Caco-2 (cell line): ENCODE measurements at regions not wholly inside any gene's neighbourhood (a gene's known extent, or its start where the extent isn't known, plus 50 kb on each side); places are given as distances from the start of the nearest gene placed in this dataset.

ENCODE experiments used
- BruUV-seq: library from RNA; stranded (reverse); fragments of 400-500 nt; replicated peaks from 2 replicates; lab custom pipeline; 2021; lab: Mats Ljungman, UMichigan
- CTCF ChIA-PET: fragments of 300-600 bp; sonication (Branson Sonifier 250); formaldehyde crosslinking; loops from one replicate; lab custom pipeline; 2022; ENCODE audit warnings: antibody characterized with exemption; lab: Charles Lee
- POLR2A ChIA-PET: fragments of 300-600 bp; sonication (Branson Sonifier 250); formaldehyde crosslinking; loops from one replicate; lab custom pipeline; 2022; ENCODE audit warnings: antibody characterized with exemption; lab: Charles Lee
- DNase-seq, 2 experiments: peaks; one replicate each; pipeline versions ENCODE4 v3.0.0 to v3.0.0-alpha.2; 2020 to 2022
- H3K27me3 ChIP-seq: replicated peaks from 2 replicates; pipeline ENCODE4 v1.6.0; 2011; ENCODE audit warnings: low read length; ENCODE audit not compliant: control insufficient read depth, insufficient read depth
- H3K36me3 ChIP-seq: 2 replicates; pipeline ENCODE4 v1.5.1; 2011; ENCODE audit warnings: low read length; ENCODE audit not compliant: control insufficient read depth, insufficient read depth
- H3K4me1 ChIP-seq: fragments of 250-450 bp; sonication (Bioruptor Pico); 2 replicates; pipeline ENCODE4 v1.5.1; 2020; ENCODE audit warnings: mild to moderate bottlenecking
- H3K4me3 ChIP-seq: 2 replicates; pipeline ENCODE4 v1.5.1; 2011; ENCODE audit warnings: low read depth, mild to moderate bottlenecking, control low read depth, low read length
- H3K9me3 ChIP-seq: fragments of 250-450 bp; sonication (Bioruptor Pico); 2 replicates; pipeline ENCODE4 v1.5.1; 2020; ENCODE audit warnings: mild to moderate bottlenecking, moderate library complexity
- H3K27ac Mint-ChIP-seq: one replicate; pipeline ENCODE4 v1.8.0; 2022; ENCODE audit warnings: mixed read lengths; ENCODE audit not compliant: unreplicated experiment
- H3K27me3 Mint-ChIP-seq: one replicate; pipeline ENCODE4 v1.8.0; 2022; ENCODE audit warnings: mixed read lengths; ENCODE audit not compliant: insufficient read depth, unreplicated experiment
- H3K36me3 Mint-ChIP-seq: one replicate; pipeline ENCODE4 v1.8.0; 2022; ENCODE audit warnings: mild to moderate bottlenecking, mixed read lengths; ENCODE audit not compliant: insufficient read depth, unreplicated experiment
- H3K4me1 Mint-ChIP-seq: one replicate; pipeline ENCODE4 v1.8.0; 2022; ENCODE audit warnings: low read depth, mixed read lengths; ENCODE audit not compliant: unreplicated experiment
- H3K4me3 Mint-ChIP-seq: one replicate; pipeline ENCODE4 v1.8.0; 2022; ENCODE audit warnings: mild to moderate bottlenecking, moderate library complexity, mixed read lengths; ENCODE audit not compliant: unreplicated experiment
- H3K9me3 Mint-ChIP-seq: one replicate; pipeline ENCODE4 v1.8.0; 2022; ENCODE audit warnings: mixed read lengths; ENCODE audit not compliant: unreplicated experiment
- CTCF ChIP-seq, 2 experiments: fragments of 200-600 bp in 1 of 2; IDR thresholded peaks; 1 replicate in 1 of 2; 2 replicates in 1 of 2; pipeline versions ENCODE4 v1.5.1 to v1.8.0; 2011 to 2022; ENCODE audit warnings: antibody characterized with exemption in 1 of 2, control low read depth in 1 of 2, inconsistent platforms in 1 of 2, low read depth in 1 of 2, low read length in 1 of 2, mild to moderate bottlenecking in 1 of 2, moderate library complexity in 1 of 2; ENCODE audit not compliant: insufficient read depth in 1 of 2, severe bottlenecking in 1 of 2, unreplicated experiment in 1 of 2
- intact Hi-C: fragments of 100-400 bp; cut with micrococcal nuclease; formaldehyde crosslinking; loops from one replicate; pipeline ENCODE4 v1.10.0; 2022; ENCODE audit not compliant: unreplicated experiment

GRCh38 chr2:17319090-17319489 lies 199.2 kb downstream of the RAD51AP2 start:
- intact Hi-C loops, result no loop called here
- no peak for TF ChIP-seq CTCF (IDR thresholded peaks at IDR 0.05; ENCODE audit: insufficient read depth in 1 of 2, low read depth in 1 of 2, low read length in 1 of 2, severe bottlenecking in 1 of 2, unreplicated experiment in 1 of 2)
- DNase-seq, result no peak
- no TSS peak for BruUV-seq
- H3K9me3 ChIP-seq, result no peaks in the 10 kb centered on the region
- H3K36me3 Mint-ChIP-seq, result no peaks in the 10 kb centered on the region
- H3K4me3 ChIP-seq, result no peak overlapping the region
- no peak overlapping the region for H3K4me3 Mint-ChIP-seq
- H3K36me3 ChIP-seq, result no peaks in the 10 kb centered on the region
- ChIA-PET CTCF (no interaction called here), POLR2A (no interaction called here)
- no peaks in the 10 kb centered on the region for H3K27me3 Mint-ChIP-seq
- no peaks in the 10 kb centered on the region for H3K9me3 Mint-ChIP-seq
- H3K27ac Mint-ChIP-seq, result no peak overlapping the region
- H3K4me1 Mint-ChIP-seq, result no peaks in the 10 kb centered on the region
- no peaks in the 10 kb centered on the region for H3K27me3 ChIP-seq
- H3K4me1 ChIP-seq, result no peaks in the 10 kb centered on the region

GRCh38 chr2:17318013-17318412 lies 200.2 kb downstream of the RAD51AP2 start:
- Histone ChIP-seq H3K4me3 (no peak overlapping the region), H3K9me3 (no peaks in the 10 kb centered on the region), H3K27me3 (no peaks in the 10 kb centered on the region), H3K4me1 (no peaks in the 10 kb centered on the region), H3K36me3 (no peaks in the 10 kb centered on the region)
- no peak for DNase-seq
- no peak for TF ChIP-seq CTCF (IDR thresholded peaks at IDR 0.05; ENCODE audit: insufficient read depth in 1 of 2, low read depth in 1 of 2, low read length in 1 of 2, severe bottlenecking in 1 of 2, unreplicated experiment in 1 of 2)
- POLR2A ChIA-PET, result no interaction called here
- intact Hi-C loops, result no loop called here
- H3K4me1 Mint-ChIP-seq, result no peaks in the 10 kb centered on the region
- no peak overlapping the region for H3K27ac Mint-ChIP-seq
- H3K36me3 Mint-ChIP-seq, result no peaks in the 10 kb centered on the region
- CTCF ChIA-PET, result no interaction called here
- H3K4me3 Mint-ChIP-seq, result no peak overlapping the region
- no TSS peak for BruUV-seq
- H3K27me3 Mint-ChIP-seq, result no peaks in the 10 kb centered on the region
- no peaks in the 10 kb centered on the region for H3K9me3 Mint-ChIP-seq

DNA sequence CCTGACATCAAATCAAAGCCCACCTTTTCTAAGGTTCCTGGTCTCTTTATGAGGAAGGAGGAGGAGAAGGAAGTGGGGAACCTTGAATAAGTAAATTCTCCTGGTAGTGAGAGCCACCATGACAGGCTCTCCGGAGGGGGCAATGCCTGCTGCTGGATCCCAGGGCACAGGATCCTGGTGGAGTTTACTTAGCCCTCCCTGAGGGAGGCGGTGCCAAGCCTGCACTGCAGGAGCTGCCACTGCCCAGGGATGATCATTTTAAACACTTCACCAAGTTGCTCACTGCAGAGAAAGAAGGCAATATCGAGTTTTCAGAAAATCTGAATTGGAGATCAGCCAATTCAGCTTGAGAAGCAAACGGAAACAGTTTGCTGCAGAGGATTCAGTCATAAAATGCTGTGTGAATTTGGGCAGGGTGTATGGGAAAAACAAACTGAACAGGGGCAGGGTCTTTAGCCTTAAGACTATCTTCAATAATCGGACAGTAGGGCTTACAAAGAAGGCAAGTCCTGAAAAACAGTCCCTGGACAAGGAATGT lies 200.7 kb downstream of the RAD51AP2 start:
- no TSS peak for BruUV-seq
- DNase-seq, result no peak
- Mint-ChIP-seq H3K36me3 (no peaks in the 10 kb centered on the region), H3K27me3 (peaks cover under 1% of the 10 kb centered on the region), H3K27ac (no peak overlapping the region), H3K4me3 (no peak overlapping the region), H3K9me3 (no peaks in the 10 kb centered on the region), H3K4me1 (no peaks in the 10 kb centered on the region)
- intact Hi-C loops, result no loop called here
- Histone ChIP-seq H3K36me3 (no peaks in the 10 kb centered on the region), H3K9me3 (no peaks in the 10 kb centered on the region), H3K27me3 (no peaks in the 10 kb centered on the region), H3K4me3 (no peak overlapping the region), H3K4me1 (no peaks in the 10 kb centered on the region)
- ChIA-PET POLR2A (no interaction called here), CTCF (no interaction called here)
- no peak for TF ChIP-seq CTCF (IDR thresholded peaks at IDR 0.05; ENCODE audit: insufficient read depth in 1 of 2, low read depth in 1 of 2, low read length in 1 of 2, severe bottlenecking in 1 of 2, unreplicated experiment in 1 of 2)
